Dendritic cell treated with granulocyte-macrophage colony-stimulating factor and Interleukin-4, amounts not matched to agents 40 ng/mL and 50 ng/mL, for 4 days (primary cell): ENCODE measurements at regions not wholly inside any gene's neighbourhood (a gene's known extent, or its start where the extent isn't known, plus 50 kb on each side); places are given as distances from the start of the nearest gene placed in this dataset.
A peak's percentile ranks its signal among the peaks of the same experiment; 100 is the strongest.
"Not testable (repeated sequence)": the region's sequence is repeated elsewhere in the genome, so short reads cannot be mapped to it uniquely, and the experiment has no call there.

Experiments used
- H3K27ac Mint-ChIP-seq: one replicate; pipeline ENCODE4 v1.8.0; 2022; ENCODE audit warnings: mild to moderate bottlenecking, mixed read lengths
- H3K27me3 Mint-ChIP-seq: one replicate; pipeline ENCODE4 v1.8.0; 2022; ENCODE audit warnings: mild to moderate bottlenecking, mixed read lengths
- H3K36me3 Mint-ChIP-seq: one replicate; pipeline ENCODE4 v1.8.0; 2022; ENCODE audit warnings: low read depth, mixed read lengths
- H3K4me1 Mint-ChIP-seq: one replicate; pipeline ENCODE4 v1.8.0; 2022; ENCODE audit warnings: low read depth, mixed read lengths
- H3K4me3 Mint-ChIP-seq: one replicate; pipeline ENCODE4 v1.8.0; 2022; ENCODE audit warnings: mild to moderate bottlenecking, moderate library complexity, mixed read lengths
- H3K9me3 Mint-ChIP-seq: one replicate; pipeline ENCODE4 v1.8.0; 2022; ENCODE audit warnings: mixed read lengths
- intact Hi-C: fragments of 100-400 bp; cut with micrococcal nuclease; formaldehyde crosslinking; loops from one replicate; pipeline ENCODE4 v1.15.0; 2022

DNA sequence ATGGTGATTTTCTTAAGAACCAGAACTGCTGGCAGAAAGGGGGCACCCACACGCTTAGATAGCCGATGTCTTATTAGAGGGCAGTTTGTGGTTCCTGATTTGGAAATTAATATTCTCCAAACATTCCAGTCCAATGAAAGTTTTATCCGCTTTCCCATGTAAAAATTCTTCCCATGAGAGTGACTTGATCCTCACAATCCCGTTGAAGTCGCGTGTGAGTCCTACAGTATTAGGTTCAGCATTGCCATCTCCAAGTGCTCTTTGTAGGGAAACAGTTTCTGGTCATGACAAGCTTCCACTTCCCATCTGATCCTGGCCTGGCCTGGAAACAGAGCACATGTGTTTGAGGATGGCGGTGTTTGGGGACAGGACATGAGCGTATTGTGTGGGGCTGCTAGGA, 176.9 kb downstream of the ADRA2C start:
- intact Hi-C loops: not testable (repeated sequence)
- peaks cover 20% of the 10 kb centered on the region for H3K27me3 Mint-ChIP-seq

DNA sequence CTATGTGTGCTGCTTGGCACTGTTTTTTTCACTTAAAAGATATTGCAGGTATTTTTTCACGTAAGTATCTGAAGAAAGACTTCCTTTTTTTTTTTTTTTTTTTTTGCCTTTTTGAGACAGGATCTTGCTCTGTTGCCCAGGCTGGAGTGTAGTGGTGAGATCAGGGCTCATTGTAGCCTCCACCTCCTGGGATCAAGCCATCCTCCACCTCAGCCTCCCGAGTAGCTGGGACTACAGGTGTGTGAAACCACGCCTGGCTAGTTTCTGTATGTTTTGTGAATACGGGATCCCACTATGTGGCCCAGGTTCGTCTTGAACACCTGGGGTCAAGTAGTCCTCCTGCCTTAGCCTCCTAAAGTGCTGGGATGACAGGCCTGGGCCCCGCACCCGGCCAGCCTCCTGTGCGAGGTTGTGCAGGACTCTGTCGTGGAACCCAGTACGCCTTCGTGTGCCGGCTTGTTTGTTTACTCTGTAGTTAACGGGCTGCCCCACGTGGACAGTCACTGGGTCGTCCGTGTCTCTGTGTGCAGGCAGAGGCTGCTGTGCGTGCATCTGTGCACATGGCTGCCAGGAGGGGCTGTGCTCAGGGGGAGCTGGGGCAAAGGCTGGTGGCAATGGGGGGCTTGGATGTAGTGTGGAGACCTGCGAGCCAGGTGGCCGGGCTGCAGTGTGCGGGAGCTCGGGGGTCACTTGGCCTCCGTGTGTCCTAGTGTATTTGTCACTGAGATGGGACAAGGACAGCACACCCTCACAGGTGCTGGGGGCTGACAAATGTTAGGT, 179.5 kb downstream of the ADRA2C start:
- Mint-ChIP-seq H3K36me3 (no peaks in the 10 kb centered on the region), H3K27me3 (peaks cover 18% of the 10 kb centered on the region), H3K27ac (no peak overlapping the region), H3K4me3 (no peak overlapping the region), H3K9me3 (no peaks in the 10 kb centered on the region), H3K4me1 (peaks cover 11% of the 10 kb centered on the region)
- intact Hi-C loops: no loop called here

More for the DNA sequence above, 176.9 kb downstream of the ADRA2C start:
- not testable (repeated sequence) for H3K4me3 Mint-ChIP-seq, H3K9me3 Mint-ChIP-seq, H3K36me3 Mint-ChIP-seq, H3K27ac Mint-ChIP-seq
- peaks cover 11% of the 10 kb centered on the region for H3K4me1 Mint-ChIP-seq

DNA sequence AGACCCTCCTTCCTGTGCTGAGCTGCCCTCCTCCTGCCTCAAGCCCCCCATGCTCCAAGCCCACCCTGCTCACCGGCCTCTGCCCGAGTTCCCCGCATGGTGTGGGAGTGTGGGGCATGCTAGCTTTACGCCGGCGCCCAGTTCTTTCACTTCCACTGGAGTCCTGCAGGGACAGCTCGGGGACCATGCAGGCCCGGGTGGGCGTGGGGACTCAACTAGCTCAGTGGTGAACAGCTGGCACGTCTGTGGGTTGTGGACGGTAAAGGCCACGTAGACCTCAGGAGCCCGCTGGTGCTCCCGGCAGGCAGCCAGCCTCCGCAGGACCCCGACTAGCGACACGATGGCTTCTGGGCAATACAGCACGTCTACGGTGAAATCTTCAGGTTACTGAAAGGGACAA, 180.4 kb downstream of the ADRA2C start:
- H3K27ac Mint-ChIP-seq, intact Hi-C loops, H3K36me3 Mint-ChIP-seq, H3K9me3 Mint-ChIP-seq, H3K4me3 Mint-ChIP-seq: not testable (repeated sequence)
- Mint-ChIP-seq H3K4me1 (peaks cover 11% of the 10 kb centered on the region), H3K27me3 (peaks cover 14% of the 10 kb centered on the region)

DNA sequence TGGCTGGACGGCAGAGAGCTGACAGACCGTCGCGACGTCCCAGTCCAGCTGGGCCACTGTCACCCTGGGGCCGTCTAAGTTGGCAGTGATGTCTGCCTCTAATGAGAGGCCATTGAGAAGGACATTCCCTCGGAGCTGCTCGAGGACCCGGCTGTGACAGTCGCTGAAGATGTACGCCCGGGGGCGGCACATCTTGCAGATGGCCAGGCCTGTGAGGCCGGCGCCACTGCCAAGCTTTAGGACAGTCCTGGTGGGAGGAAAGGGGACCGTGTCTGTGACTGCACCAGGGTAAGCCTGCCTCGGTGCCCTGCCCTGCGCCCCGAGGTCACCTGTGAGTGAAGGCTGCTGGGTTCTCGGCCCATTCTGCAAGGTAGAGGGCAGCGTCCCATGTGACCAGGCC, 181.6 kb downstream of the ADRA2C start:
- H3K36me3 Mint-ChIP-seq, H3K27ac Mint-ChIP-seq, H3K4me1 Mint-ChIP-seq, H3K9me3 Mint-ChIP-seq, H3K4me3 Mint-ChIP-seq, H3K27me3 Mint-ChIP-seq, intact Hi-C loops: not testable (repeated sequence)

DNA sequence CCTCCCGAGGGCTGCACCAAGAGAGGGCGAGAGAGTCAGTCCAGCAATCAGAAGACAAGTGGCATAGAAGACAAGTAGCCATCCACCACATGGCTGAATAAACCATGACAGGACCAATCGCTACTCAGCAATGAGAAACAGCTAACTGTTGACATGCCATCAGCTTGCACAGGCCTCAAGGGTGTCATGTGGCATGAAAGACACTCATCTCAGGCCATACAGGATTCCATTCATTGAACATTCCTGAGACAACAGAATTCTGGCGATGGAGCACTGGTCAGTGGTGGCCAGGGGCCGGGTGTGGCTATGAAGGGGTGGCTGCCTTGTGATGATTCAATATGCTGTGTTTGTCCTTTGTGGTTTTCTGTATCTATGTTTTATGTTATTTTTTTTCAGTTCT, 182.0 kb downstream of the ADRA2C start:
- H3K36me3 Mint-ChIP-seq, H3K4me1 Mint-ChIP-seq, H3K27me3 Mint-ChIP-seq, intact Hi-C loops, H3K27ac Mint-ChIP-seq, H3K9me3 Mint-ChIP-seq, H3K4me3 Mint-ChIP-seq: not testable (repeated sequence)

DNA sequence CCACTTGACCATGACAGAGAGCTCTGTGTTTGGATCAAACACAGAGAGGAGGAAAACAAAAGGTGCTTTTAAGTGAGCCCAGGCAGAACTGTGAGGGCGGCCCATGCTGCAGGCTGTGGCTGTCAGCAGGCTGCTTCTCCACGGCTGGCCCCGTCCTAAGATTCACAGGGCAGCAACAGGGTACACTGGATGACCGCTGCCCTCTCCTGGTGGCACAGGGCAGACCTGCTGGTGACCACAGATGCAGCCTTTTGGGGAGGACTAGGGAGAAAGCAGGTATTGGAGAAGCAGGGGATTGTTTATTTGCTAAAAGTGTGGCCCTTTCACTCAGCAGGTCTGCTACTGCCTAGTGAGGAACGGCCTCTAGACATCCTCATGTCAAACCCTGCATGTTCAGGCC, 183.7 kb downstream of the ADRA2C start:
- intact Hi-C loops, H3K27ac Mint-ChIP-seq, H3K9me3 Mint-ChIP-seq, H3K4me3 Mint-ChIP-seq, H3K36me3 Mint-ChIP-seq, H3K4me1 Mint-ChIP-seq, H3K27me3 Mint-ChIP-seq: not testable (repeated sequence)

DNA sequence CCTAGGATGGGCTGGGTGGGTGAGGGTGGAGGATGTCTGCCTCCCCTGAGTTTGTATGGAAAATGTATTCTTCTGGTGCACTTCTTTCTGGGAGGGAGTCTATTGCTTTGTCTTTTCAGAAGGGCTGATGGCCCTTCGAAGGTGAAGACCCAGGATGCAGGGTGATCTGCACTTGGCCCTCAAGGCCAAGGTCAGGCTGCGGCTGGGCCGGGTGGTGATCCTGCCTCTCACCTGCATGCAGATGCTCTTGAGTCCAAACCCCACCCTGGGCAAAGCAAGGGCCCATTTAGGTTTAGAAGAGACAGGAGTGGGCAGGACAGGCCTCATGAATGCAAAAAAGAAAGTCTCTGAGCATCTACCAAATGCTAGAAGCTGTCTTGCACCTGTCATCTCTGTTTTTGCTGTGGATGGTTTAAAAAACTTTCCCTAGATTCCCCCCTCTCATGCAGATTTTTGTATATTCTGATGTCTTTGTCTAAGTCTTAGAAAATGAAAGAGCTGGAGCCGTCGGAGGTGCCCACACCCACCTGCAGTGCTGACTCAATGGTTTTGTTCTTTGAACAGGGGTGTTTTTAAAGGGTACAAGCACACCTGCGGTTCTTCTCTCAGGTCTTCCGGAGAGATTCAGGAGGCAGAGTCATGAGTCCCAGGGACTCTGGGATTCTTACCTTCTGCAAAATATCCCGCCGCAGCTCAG, 186.4 kb downstream of the ADRA2C start:
- peaks cover 12% of the 10 kb centered on the region for H3K4me1 Mint-ChIP-seq
- H3K9me3 Mint-ChIP-seq, H3K4me3 Mint-ChIP-seq, H3K27ac Mint-ChIP-seq, H3K36me3 Mint-ChIP-seq, intact Hi-C loops: not testable (repeated sequence)
- H3K27me3 Mint-ChIP-seq: peaks cover 15% of the 10 kb centered on the region

DNA sequence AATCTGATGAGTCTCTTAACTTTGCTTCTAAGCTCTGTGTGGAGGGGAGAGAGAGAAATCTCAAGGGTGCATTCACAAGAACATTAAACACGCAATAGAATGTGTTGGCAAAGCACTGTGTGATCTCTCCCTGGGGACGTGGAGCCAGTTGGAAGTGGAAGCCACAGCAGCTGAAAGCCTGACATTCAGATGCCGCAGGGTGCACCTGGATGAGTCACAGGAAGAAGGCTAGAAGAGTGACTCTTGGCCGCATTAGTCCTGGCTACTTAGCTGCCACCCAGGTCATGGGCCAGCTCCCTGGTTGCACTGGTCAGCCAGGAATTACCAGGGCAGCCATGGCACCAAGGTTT, 186.9 kb downstream of the ADRA2C start:
- H3K27ac Mint-ChIP-seq, intact Hi-C loops: not testable (repeated sequence)

DNA sequence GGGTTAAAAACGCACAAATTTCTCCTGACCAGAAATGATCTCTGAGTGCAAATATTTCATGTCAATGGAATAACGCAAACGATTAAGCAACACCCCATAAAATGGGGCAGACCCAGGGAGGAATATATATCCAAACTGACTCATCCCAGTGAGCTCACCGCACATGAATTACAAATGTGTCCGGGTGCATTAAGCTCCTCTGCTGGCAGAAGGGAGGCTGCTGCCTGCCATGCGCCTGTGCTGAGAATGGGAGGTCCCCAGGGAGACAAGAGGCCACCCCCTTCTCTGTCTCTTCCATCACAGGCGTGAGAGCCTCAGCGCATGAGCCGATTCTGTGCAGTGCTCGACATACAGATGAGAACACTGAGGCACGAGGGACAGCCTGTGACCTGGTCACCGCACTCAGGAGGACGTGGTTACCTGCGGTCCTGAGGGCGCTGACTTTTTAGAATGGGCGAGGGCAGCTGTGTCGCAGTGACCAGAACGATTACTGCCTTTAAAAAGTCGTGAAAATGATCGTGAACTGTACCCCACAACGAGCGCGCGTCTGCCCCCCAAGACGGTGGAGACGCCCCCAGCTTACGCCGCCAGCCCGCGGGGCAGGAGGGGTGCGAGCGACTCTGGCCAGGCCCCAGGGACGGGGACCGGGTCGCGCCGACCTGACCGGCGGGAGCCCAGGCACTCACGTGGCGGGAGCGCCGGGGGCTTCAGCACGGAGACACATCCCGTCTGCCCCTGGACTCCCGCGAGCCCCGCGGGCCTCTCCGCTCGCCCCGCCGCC, 188.5 kb downstream of the ADRA2C start:
- not testable (repeated sequence) for H3K36me3 Mint-ChIP-seq
- Mint-ChIP-seq H3K4me1 (peaks cover 12% of the 10 kb centered on the region), H3K27me3 (peaks cover 31% of the 10 kb centered on the region)

More for the DNA sequence above, 186.9 kb downstream of the ADRA2C start:
- not testable (repeated sequence) for H3K4me3 Mint-ChIP-seq, H3K9me3 Mint-ChIP-seq, H3K36me3 Mint-ChIP-seq
- peaks cover 19% of the 10 kb centered on the region for H3K27me3 Mint-ChIP-seq
- H3K4me1 Mint-ChIP-seq: peaks cover 12% of the 10 kb centered on the region

DNA sequence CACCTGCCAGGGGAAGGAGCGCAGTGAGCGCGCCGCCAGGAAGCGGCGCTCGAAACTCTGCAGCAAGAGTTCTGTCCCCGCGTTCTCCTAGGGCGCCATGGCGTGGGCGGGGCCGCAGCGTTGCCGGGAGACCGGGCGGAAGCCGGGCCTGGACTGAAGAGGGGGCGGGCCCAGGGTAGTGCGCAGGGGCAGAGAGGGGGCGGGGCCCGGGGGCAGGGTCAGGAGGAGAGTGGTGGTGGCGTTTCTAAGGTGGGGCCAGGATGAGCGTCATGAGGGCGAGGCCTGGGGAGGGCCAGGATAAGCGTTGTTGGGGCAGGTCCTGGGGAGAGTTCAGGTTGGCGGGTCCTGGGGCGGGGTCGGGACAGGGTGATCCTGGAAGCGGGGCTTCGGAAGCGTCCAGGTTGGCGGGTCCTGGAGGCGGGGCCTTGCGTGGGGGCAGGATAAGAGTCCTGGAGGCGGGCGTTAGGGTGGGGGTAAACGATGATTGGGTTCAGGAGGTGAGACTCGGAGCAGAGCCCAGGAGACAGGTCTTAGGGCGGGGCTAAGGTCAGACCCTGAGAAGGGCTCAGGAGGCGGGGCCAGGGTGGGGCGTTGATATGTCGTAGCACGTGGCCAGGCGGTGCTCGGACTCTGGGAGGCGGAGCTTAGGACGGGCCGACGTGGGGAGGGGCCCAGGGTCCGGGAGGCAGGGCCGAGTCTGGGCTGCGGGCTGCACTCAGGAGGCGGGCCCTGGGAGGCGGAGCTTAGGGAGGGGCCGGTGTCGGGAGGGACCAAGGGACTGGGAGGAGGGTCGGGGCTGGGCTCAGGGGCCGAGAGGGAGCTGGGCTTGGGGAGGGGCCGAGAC, 189.4 kb downstream of the ADRA2C start:
- intact Hi-C loops: loop anchor here (5.0 kb wide), 2 partner anchors 423 to 587 kb away; partner anchors contain the start of genes LRPAP1 and STX18
- H3K27me3 Mint-ChIP-seq: peaks cover 31% of the 10 kb centered on the region
- H3K4me1 Mint-ChIP-seq: peaks cover 12% of the 10 kb centered on the region
- H3K36me3 Mint-ChIP-seq, H3K9me3 Mint-ChIP-seq: not testable (repeated sequence)
- H3K27ac Mint-ChIP-seq: peak overlapping the region; percentile 93
- peak overlapping the region; percentile 83 for H3K4me3 Mint-ChIP-seq

More for the DNA sequence above, 188.5 kb downstream of the ADRA2C start:
- H3K9me3 Mint-ChIP-seq: not testable (repeated sequence)
- Mint-ChIP-seq H3K27ac (peak overlapping the region; percentile 93), H3K4me3 (peak overlapping the region; percentile 83)
- intact Hi-C loops: loop anchor here (5.0 kb wide), 2 partner anchors 422 to 588 kb away; partner anchors contain the start of genes LRPAP1 and STX18

DNA sequence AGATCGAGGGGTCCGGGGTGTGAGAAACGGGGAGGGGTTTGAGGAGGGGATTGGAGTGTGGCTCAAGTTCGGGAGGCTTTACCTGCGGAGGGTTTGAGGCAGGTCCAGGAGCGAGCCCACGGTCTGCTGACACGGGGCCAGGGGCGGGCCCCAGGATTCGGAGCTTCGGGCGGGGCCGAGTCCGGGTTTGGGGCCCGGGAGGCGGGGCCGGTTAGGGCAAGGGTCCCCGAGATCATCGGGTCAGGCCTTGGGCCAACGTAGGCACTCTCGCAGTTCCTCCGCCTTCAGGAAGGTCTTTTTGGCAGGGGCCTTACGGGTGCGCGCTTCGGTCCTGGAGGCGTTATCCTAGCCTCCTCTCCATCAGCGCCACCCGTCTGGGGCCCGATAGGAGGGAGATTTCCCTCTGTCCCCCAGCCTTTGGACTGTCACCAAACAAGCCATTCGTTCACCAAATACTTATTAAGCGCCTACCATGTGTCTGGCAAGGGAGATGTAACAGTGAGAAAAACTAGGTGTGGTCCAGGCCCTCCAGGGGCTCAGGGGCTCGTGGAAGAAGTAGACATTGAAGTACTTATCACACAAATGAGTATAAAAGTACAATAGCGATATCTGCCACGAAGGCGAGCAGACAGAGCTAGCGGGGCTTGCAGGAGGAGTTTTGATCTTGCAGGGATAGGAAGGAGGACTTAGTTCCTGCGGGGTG, 190.1 kb downstream of the ADRA2C start:
- Mint-ChIP-seq H3K4me3 (peak overlapping the region; percentile 83), H3K27ac (peak overlapping the region; percentile 93), H3K4me1 (peaks cover 12% of the 10 kb centered on the region), H3K27me3 (peaks cover 31% of the 10 kb centered on the region)
- not testable (repeated sequence) for H3K9me3 Mint-ChIP-seq, H3K36me3 Mint-ChIP-seq
- intact Hi-C loops: loop anchor here (5.0 kb wide), 2 partner anchors 424 to 586 kb away; partner anchors contain the start of genes LRPAP1 and STX18

DNA sequence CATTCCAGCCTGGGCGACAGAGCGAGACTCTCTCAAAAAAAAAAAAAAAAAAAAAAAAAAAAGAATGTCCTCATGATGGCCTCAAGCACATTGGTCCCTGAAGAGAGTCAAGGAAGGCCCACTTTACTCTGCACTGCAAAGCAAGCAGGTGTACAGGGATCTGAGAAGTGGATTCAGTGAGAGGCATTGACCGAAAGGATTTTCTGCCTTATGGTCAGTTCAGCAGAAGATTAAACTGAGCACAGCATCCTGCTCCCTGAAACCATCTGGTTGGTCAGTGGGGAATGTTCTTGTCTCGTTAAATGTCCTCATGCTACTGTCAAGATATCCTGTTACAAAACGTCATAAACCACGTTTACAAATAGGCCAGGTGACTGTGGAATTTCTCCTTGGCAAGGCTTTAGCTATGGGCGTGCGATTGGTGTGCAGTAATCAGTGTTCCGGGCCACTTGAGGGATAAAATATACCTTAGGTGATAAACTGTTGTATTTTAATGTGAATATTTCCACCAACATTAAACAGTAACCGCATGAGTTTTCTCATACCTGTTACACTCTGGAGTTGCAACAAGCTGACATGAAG, 195.0 kb downstream of the ADRA2C start:
- intact Hi-C loops: not testable (repeated sequence)

More for the DNA sequence above, 195.0 kb downstream of the ADRA2C start:
- H3K27ac Mint-ChIP-seq, H3K9me3 Mint-ChIP-seq, H3K4me1 Mint-ChIP-seq, H3K4me3 Mint-ChIP-seq, H3K36me3 Mint-ChIP-seq: not testable (repeated sequence)
- peaks cover 33% of the 10 kb centered on the region for H3K27me3 Mint-ChIP-seq
